ENCODE measurements at regions not wholly inside any gene's neighbourhood (a gene's known extent, or its start where the extent isn't known, plus 50 kb on each side); places are given as distances from the start of the nearest gene placed in this dataset.

DNA sequence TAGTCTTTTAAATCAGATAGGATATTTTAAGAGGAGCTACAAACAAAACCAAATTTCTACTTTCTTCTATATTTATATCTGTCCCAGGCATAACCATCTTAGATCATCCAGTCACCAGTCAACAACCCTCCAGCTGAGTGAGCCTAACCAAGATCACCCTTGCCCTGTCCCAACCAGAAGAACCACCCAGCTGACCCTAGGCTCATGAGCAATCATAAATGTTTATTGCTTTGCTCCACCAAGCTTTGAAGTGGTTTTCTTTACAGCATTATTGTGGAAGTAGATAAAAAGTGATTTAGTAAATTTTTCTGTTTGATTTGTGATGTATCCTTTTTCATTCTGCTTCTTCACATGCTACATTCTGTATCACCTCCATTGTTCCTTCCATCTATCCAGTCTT is 167.2 kb upstream of the PIEZO2 start:
- no peak for TF ChIP-seq POLR2A (IDR thresholded peaks at IDR 0.05)
- TF ChIP-seq, protein P1, sequence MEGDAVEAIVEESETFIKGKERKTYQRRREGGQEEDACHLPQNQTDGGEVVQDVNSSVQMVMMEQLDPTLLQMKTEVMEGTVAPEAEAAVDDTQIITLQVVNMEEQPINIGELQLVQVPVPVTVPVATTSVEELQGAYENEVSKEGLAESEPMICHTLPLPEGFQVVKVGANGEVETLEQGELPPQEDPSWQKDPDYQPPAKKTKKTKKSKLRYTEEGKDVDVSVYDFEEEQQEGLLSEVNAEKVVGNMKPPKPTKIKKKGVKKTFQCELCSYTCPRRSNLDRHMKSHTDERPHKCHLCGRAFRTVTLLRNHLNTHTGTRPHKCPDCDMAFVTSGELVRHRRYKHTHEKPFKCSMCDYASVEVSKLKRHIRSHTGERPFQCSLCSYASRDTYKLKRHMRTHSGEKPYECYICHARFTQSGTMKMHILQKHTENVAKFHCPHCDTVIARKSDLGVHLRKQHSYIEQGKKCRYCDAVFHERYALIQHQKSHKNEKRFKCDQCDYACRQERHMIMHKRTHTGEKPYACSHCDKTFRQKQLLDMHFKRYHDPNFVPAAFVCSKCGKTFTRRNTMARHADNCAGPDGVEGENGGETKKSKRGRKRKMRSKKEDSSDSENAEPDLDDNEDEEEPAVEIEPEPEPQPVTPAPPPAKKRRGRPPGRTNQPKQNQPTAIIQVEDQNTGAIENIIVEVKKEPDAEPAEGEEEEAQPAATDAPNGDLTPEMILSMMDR (IDR thresholded peaks at IDR 0.05), result no peak

Data from right lobe of liver (tissue), 4 donors.